OCI-LY7 (cell line): ENCODE measurements at regions not wholly inside any gene's neighbourhood (a gene's known extent, or its start where the extent isn't known, plus 50 kb on each side); places are given as distances from the start of the nearest gene placed in this dataset.

Experiments used
- BruUV-seq: library from RNA; stranded (reverse); fragments of 400-500 nt; replicated peaks from 2 replicates; lab custom pipeline; 2021; lab: Mats Ljungman, UMichigan
- CTCF ChIA-PET: fragments of 300-600 bp; sonication (Branson Sonifier 250); formaldehyde crosslinking; loops from one replicate; lab custom pipeline; 2022; ENCODE audit warnings: antibody characterized with exemption; ENCODE audit not compliant: unreplicated experiment; lab: Charles Lee
- POLR2A ChIA-PET: fragments of 300-600 bp; sonication (Branson Sonifier 250); formaldehyde crosslinking; loops from one replicate; lab custom pipeline; 2022; ENCODE audit warnings: antibody characterized with exemption; lab: Charles Lee
- DNase-seq: peaks from one replicate; pipeline ENCODE4 v3.0.0-alpha.2; 2015; ENCODE audit warnings: low spot score
- H2AFZ ChIP-seq: fragments of 200-600 bp; sonication (generic), shearing (Covaris generic); 2 replicates; pipeline ENCODE4 v1.6.1; 2014; ENCODE audit warnings: mild to moderate bottlenecking, antibody characterized with exemption, low read length, moderate library complexity
- H3K27ac ChIP-seq: fragments of 200-600 bp; sonication (generic); 2 replicates; pipeline ENCODE4 v1.5.1; 2014; ENCODE audit warnings: mixed run types, low read depth, mild to moderate bottlenecking, moderate library complexity, low read length, inconsistent platforms; ENCODE audit not compliant: poor library complexity, severe bottlenecking
- H3K36me3 ChIP-seq: fragments of 200-600 bp; sonication (generic); 2 replicates; pipeline ENCODE4 v1.6.1; 2014; ENCODE audit warnings: mild to moderate bottlenecking, antibody characterized with exemption, low read length, moderate library complexity, mixed read lengths; ENCODE audit not compliant: insufficient read depth
- H3K4me1 ChIP-seq: fragments of 200-600 bp; sonication (generic); 2 replicates; pipeline ENCODE4 v1.5.1; 2014; ENCODE audit warnings: mild to moderate bottlenecking, low read length; ENCODE audit not compliant: insufficient read depth, poor library complexity, severe bottlenecking
- H3K4me2 ChIP-seq: fragments of 200-600 bp; sonication (generic); 2 replicates; pipeline ENCODE4 v1.6.1; 2014; ENCODE audit warnings: mild to moderate bottlenecking, low read length
- H3K4me3 ChIP-seq: fragments of 200-600 bp; sonication (generic); 2 replicates; pipeline ENCODE4 v1.5.1; 2014; ENCODE audit warnings: mild to moderate bottlenecking, low read depth, low read length; ENCODE audit not compliant: poor library complexity, severe bottlenecking
- H3K79me2 ChIP-seq: fragments of 200-600 bp; sonication (generic); 2 replicates; pipeline ENCODE4 v1.6.1; 2016; ENCODE audit warnings: low read depth, mild to moderate bottlenecking, low read length, moderate library complexity, mixed read lengths; ENCODE audit not compliant: insufficient read depth
- H3K9me2 ChIP-seq: fragments of 200-600 bp; sonication (generic); 2 replicates; pipeline ENCODE4 v1.6.1; 2016; ENCODE audit warnings: mild to moderate bottlenecking, low read length, mixed read lengths; ENCODE audit not compliant: insufficient read depth
- H3K9me3 ChIP-seq: fragments of 200-600 bp; sonication (generic); 2 replicates; pipeline ENCODE4 v1.6.1; 2014; ENCODE audit warnings: mild to moderate bottlenecking, mixed run types, low read length, mixed read lengths
- H4K20me1 ChIP-seq: fragments of 200-600 bp; sonication (generic); 2 replicates; pipeline ENCODE4 v1.6.1; 2014; ENCODE audit warnings: mild to moderate bottlenecking, antibody characterized with exemption, low read length, moderate library complexity, mixed read lengths; ENCODE audit not compliant: insufficient read depth
- CTCF ChIP-seq: fragments of 200-600 bp; sonication (generic); conservative IDR thresholded peaks from 2 replicates; pipeline ENCODE4 v1.5.1; 2014; ENCODE audit warnings: mild to moderate bottlenecking, antibody characterized with exemption, low read length, moderate library complexity, mixed read lengths
- EZH2phosphoT487 ChIP-seq: fragments of 200-600 bp; sonication (generic); IDR thresholded peaks from 2 replicates; pipeline ENCODE4 v1.6.1; 2018; ENCODE audit warnings: low read depth, borderline replicate concordance, mild to moderate bottlenecking, mixed run types, antibody characterized with exemption, low read length, moderate library complexity, mixed read lengths
- intact Hi-C: fragments of 100-400 bp; cut with micrococcal nuclease; formaldehyde crosslinking; loops from one replicate; pipeline ENCODE4 v1.10.0; 2022; ENCODE audit not compliant: unreplicated experiment

GRCh38 chr5:135108569-135108968 is 74.5 kb upstream of the PITX1 start:
- TF ChIP-seq EZH2phosphoT487 (no peak), CTCF (no peak)
- BruUV-seq = no TSS peak
- no peaks in the 10 kb centered on the region for H3K79me2 ChIP-seq
- H3K9me3 ChIP-seq = no peaks in the 10 kb centered on the region
- intact Hi-C loops = no loop called here
- H4K20me1 ChIP-seq = no peaks in the 10 kb centered on the region
- H3K4me3 ChIP-seq = no peak overlapping the region
- no peaks in the 10 kb centered on the region for H3K9me2 ChIP-seq
- H3K27ac ChIP-seq = no peak overlapping the region
- no peaks in the 10 kb centered on the region for H3K36me3 ChIP-seq
- peaks cover 4% of the 10 kb centered on the region for H3K4me1 ChIP-seq
- POLR2A ChIA-PET = no interaction called here
- no peak for DNase-seq
- H3K4me2 ChIP-seq = no peak overlapping the region
- H2AFZ ChIP-seq = no peak overlapping the region
- CTCF ChIA-PET = no interaction called here

GRCh38 chr5:135107986-135108385 is 74.0 kb upstream of the PITX1 start:
- ChIA-PET POLR2A (no interaction called here), CTCF (no interaction called here)

More at GRCh38 chr5:135107986-135108385, 74.0 kb upstream of the PITX1 start:
- Histone ChIP-seq H3K9me3 (no peaks in the 10 kb centered on the region), H3K4me3 (no peak overlapping the region), H3K9me2 (no peaks in the 10 kb centered on the region), H2AFZ (no peak overlapping the region), H3K36me3 (no peaks in the 10 kb centered on the region), H3K4me1 (peaks cover 4% of the 10 kb centered on the region), H3K27ac (no peak overlapping the region), H3K79me2 (no peaks in the 10 kb centered on the region), H3K4me2 (no peak overlapping the region), H4K20me1 (no peaks in the 10 kb centered on the region)
- intact Hi-C loops = no loop called here
- no peak for DNase-seq
- TF ChIP-seq EZH2phosphoT487 (no peak), CTCF (no peak)
- no TSS peak for BruUV-seq
